Cardiac muscle cell (in vitro differentiated cells and primary cell): ENCODE measurements at regions not wholly inside any gene's neighbourhood (a gene's known extent, or its start where the extent isn't known, plus 50 kb on each side); places are given as distances from the start of the nearest gene placed in this dataset.
"Not testable (repeated sequence)": the region's sequence is repeated elsewhere in the genome, so short reads cannot be mapped to it uniquely, and the experiment has no call there.

ENCODE experiments used
- DNase-seq, 2 donors: peaks; one replicate each; pipeline versions ENCODE4 v3.0.0 to v3.0.0-alpha.2; 2010 to 2017; ENCODE audit warnings: low read depth in 1 of 2, low spot score in 1 of 2
- H3K27ac ChIP-seq: fragments of 200-600 bp; sonication (generic); 2 replicates; pipeline ENCODE4 v1.5.1; 2016
- H3K27me3 ChIP-seq: fragments of 200-600 bp; sonication (generic); 2 replicates; pipeline ENCODE4 v1.6.0; 2016; ENCODE audit warnings: control low read depth
- H3K36me3 ChIP-seq: fragments of 200-600 bp; sonication (generic); 2 replicates; pipeline ENCODE4 v1.5.1; 2016; ENCODE audit warnings: control low read depth
- H3K4me1 ChIP-seq: fragments of 200-600 bp; sonication (generic); 2 replicates; pipeline ENCODE4 v1.8.1; 2017; ENCODE audit warnings: low read depth, mild to moderate bottlenecking, mixed run types
- H3K4me3 ChIP-seq: fragments of 200-600 bp; sonication (generic); 2 replicates; pipeline ENCODE4 v1.5.1; 2016; ENCODE audit warnings: mild to moderate bottlenecking
- H3K9me3 ChIP-seq: fragments of 200-600 bp; sonication (generic); 2 replicates; pipeline ENCODE4 v1.5.1; 2017; ENCODE audit warnings: low read depth, mild to moderate bottlenecking, control low read depth
- TF ChIP-seq, protein P1 (sequence below): IDR thresholded peaks from 2 replicates; pipeline ENCODE4 v1.5.1; 2012; ENCODE audit warnings: low read depth, mild to moderate bottlenecking, low read length

DNA sequence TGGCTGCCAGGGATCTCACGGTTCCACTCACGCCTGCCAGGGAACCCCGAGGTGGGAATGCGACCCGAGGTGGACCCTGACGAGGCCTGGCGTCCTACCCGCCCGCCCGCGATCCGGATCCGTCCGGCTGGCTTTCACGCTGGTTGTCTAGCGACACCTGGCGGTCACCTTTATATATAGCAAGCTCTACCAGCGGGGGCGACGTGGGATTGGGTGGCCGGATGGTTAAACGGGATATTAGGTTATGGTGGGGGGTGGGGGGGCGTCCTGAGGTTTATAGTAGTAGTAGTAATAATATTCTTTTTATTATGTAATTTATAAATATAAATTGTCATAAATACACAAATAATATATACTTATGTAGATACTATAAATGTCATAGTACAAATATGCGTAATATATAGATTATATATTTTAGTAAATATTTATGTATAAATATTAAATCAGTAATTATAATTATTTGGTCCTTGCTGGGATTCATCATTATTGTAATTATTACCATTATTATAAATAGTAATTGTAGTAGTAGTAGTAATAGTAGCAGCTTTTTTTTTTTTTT is 136.9 kb downstream of the KCNJ12 start:
- H3K36me3 ChIP-seq = no peaks in the 10 kb centered on the region
- H3K4me3 ChIP-seq = no peak overlapping the region
- TF ChIP-seq, protein P1, sequence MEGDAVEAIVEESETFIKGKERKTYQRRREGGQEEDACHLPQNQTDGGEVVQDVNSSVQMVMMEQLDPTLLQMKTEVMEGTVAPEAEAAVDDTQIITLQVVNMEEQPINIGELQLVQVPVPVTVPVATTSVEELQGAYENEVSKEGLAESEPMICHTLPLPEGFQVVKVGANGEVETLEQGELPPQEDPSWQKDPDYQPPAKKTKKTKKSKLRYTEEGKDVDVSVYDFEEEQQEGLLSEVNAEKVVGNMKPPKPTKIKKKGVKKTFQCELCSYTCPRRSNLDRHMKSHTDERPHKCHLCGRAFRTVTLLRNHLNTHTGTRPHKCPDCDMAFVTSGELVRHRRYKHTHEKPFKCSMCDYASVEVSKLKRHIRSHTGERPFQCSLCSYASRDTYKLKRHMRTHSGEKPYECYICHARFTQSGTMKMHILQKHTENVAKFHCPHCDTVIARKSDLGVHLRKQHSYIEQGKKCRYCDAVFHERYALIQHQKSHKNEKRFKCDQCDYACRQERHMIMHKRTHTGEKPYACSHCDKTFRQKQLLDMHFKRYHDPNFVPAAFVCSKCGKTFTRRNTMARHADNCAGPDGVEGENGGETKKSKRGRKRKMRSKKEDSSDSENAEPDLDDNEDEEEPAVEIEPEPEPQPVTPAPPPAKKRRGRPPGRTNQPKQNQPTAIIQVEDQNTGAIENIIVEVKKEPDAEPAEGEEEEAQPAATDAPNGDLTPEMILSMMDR = peak; percentile 71
- H3K27ac ChIP-seq = no peak overlapping the region
- DNase-seq = peak; percentile 80 to 90
- no peaks in the 10 kb centered on the region for H3K27me3 ChIP-seq
- H3K4me1 ChIP-seq = peaks cover 3% of the 10 kb centered on the region
- H3K9me3 ChIP-seq = no peaks in the 10 kb centered on the region

DNA sequence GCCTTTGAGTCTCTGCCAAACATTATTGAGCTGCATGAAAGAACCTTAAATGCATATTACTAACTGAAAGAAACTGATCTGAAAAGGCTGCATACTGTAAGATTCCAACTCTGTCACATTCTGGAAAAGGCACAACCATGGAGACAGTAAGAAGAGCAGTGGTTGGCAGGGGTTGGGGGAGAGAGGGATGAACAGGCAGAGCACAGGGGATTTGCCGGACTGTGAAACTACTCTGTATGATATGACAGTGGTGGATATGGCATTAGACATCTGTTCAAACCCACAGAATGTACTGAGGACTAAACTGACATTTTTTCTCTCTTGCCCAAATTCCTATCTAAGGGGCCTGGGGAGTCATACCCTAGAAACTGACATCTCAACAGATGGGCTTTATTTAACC is 138.4 kb downstream of the KCNJ12 start:
- H3K4me3 ChIP-seq = not testable (repeated sequence)

DNA sequence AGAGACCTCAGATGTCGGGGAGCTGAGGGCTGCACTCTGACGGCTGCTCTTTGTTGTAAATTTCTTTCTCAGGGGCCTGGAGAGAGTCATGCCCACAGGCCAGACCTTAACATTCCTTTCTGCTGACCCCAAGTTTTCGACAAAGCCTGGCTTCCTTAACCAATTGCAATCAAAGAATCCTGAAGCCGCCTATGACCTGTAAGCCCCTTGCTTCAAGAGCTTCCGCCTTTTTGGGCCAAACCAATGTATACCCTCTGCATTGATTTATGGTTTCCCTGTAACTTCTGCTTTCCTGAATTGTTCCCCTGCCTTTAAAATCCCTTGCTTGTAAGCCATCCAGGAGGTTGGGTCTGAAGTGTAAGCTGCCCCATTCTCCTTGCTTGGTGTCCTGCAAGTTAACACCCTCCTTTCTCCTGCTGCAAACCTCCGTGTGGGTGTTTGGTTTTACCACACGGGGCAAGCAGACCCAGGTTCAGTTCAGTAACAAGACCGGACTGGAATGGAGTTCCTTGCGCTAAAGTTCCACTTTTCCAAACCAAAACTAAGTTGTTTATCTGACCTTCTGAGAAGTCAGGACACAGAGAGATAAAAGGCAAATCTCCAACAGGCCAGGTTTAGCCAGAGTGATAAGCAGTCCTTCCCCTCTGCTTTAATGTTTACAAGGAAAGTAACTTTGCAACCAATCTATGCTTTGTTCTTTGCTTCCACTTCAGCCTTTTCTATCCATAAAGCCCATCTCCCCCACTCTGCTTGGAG is 141.6 kb downstream of the KCNJ12 start:
- no peaks in the 10 kb centered on the region for H3K27me3 ChIP-seq
- TF ChIP-seq, protein P1 = no peak
- DNase-seq = no peak
- H3K36me3 ChIP-seq = no peaks in the 10 kb centered on the region
- H3K9me3 ChIP-seq = no peaks in the 10 kb centered on the region
- H3K4me1 ChIP-seq = peaks cover 5% of the 10 kb centered on the region
- H3K4me3 ChIP-seq = no peak overlapping the region
- no peak overlapping the region for H3K27ac ChIP-seq

More for the DNA sequence above, 138.4 kb downstream of the KCNJ12 start:
- not testable (repeated sequence) for H3K27me3 ChIP-seq, DNase-seq, H3K36me3 ChIP-seq, H3K9me3 ChIP-seq, H3K27ac ChIP-seq, H3K4me1 ChIP-seq

DNA sequence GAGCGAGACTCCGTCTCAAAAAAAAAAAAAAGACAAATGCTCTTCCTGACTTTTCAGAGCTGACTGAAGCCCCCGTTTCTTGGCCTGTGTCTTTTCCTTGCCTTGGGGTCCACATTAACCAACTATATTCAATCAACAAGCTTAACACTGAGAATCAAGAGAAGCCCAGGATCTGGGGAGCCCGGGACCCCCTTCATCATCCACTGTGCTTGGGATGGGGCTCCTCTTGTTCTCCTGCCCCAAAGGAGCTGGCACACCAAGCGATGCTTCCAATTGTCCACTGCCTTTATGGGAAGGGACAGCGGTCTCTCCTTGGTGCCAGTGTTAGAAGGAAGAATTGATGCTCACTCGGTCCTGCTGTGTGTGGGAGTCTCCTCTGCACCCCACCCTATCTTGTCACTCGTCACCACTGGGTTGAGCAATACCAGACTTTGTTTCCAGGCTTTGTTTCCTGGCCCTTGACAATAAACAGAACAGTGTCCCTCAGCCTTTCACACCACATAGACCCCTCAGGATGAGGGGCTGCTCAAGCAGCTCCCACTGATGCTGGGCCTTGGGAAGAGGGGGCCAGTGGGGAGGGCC is 146.7 kb downstream of the KCNJ12 start:
- TF ChIP-seq, protein P1 = no peak
- Histone ChIP-seq H3K36me3 (no peaks in the 10 kb centered on the region), H3K4me1 (peaks cover 4% of the 10 kb centered on the region), H3K27me3 (no peaks in the 10 kb centered on the region), H3K9me3 (no peaks in the 10 kb centered on the region), H3K27ac (no peak overlapping the region), H3K4me3 (no peak overlapping the region)
- DNase-seq = no peak

DNA sequence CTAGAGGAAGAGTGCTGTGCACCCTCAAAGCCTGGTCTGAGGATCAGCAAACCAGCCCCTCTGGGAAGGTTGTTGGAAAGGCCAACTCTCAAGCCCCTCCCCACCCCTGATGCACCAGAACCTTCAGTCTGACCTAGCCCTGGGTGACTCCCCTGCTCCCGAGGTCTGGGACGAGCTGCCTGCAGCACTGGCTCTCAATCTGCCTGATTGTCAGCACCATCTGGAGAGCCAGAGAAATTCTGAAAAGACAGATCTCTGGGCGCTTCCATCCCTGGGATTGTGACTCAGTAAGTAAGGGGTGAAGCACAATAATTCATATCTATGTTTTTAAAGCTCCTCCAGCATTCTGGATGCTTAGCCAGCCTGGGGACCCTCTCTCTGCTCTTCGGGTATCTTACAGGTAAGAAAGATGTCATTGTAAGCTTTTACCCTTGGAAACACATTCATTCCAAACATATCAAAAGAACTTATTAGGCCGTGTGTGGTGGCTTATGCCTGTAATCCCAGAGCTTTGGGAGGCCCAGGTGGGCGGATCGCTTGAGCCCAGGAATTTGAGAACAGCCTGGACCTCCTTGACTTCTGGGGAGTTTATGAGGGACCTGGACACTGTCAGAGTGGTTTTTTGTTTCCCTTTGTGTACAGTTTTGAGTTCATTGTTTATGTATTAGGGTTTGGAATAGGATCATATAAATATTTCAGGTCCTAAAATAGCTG is 147.5 kb downstream of the KCNJ12 start:
- Histone ChIP-seq H3K27ac (no peak overlapping the region), H3K9me3 (no peaks in the 10 kb centered on the region), H3K36me3 (no peaks in the 10 kb centered on the region), H3K4me3 (no peak overlapping the region), H3K4me1 (no peaks in the 10 kb centered on the region), H3K27me3 (no peaks in the 10 kb centered on the region)
- TF ChIP-seq, protein P1 = no peak
- peak in 1 of 2 donors; percentile 12 for DNase-seq
